ENCODE measurements at regions not wholly inside any gene's neighbourhood (a gene's known extent, or its start where the extent isn't known, plus 50 kb on each side); places are given as distances from the start of the nearest gene placed in this dataset.
"Not testable (repeated sequence)": the region's sequence is repeated elsewhere in the genome, so short reads cannot be mapped to it uniquely, and the experiment has no call there.

DNA sequence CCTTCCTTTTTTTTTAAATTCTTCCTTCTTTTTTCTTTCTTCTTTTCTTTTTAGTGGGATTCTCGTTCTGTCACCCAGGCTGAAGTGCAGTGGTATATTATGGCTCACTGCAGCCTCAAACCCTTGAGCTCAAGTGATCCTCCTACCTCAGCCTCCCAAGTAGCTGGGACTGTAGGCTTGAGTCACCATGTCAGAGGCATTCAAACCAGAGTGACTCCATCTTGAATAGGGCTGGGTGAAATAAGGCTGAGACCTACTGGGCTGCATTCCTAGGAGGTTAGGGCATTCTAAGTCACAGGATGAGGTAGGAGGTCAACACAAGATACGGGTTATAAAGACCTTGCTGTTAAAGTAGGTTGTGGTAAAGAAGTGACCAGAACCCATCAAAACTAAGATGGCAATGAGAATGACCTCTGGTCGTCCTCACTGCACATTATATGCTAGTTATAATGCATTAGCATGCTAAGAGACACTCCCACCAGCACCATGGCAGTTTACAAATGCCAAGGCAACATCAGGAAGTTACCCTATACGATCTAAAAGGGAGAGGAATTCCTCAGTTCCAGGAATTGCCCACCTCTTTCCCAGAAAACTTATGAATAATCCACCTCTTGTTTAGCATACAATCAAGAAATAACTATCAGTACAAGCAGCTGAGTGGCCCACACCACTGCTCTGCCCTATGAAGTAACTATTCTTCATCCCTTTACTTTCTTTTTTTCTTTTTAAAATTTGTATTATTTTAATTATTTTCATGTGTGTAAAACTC, 99.0 kb upstream of the ITGB1 start:
- no peak overlapping the region for H3K9ac ChIP-seq (ENCODE audit: insufficient read length, low read depth)
- H3K4me3 ChIP-seq (ENCODE audit: insufficient read length, low read depth) = no peak overlapping the region
- DNase-seq (ENCODE audit: low read depth, low spot score) = no peak
- no peaks in the 10 kb centered on the region for H3K27me3 ChIP-seq (ENCODE audit: insufficient read depth, insufficient read length)
- H3K9me3 ChIP-seq (ENCODE audit: insufficient read depth, low read length) = no peaks in the 10 kb centered on the region
- H3K4me1 ChIP-seq (ENCODE audit: insufficient read depth, insufficient read length) = no peaks in the 10 kb centered on the region
- TF ChIP-seq SUZ12 (IDR thresholded peaks at IDR 0.05; ENCODE audit: extremely low read depth, insufficient read depth, insufficient read length) (no peak), YY1 (IDR thresholded peaks at IDR 0.05; ENCODE audit: insufficient read depth, insufficient read length) (no peak)
- no peaks in the 10 kb centered on the region for H3K36me3 ChIP-seq (ENCODE audit: insufficient read depth, insufficient read length, low read length)

DNA sequence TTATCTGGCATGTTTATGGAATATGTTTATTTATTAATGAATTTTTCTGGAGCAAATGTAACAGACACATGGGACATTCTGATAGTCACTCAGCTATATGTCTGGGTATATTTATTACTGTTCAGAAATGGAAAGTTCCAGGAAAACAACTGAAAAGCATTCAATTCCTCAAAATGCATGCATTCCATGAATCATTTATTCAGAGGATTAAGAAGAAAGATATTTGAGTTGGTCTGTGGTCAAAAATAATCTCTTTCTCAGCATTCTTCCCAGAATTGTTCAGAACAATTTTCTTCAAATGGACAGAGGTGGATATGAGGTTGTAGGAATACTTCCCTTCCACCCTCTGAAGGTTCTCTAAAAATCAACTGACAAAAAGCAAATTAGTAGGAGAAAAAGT, 97.6 kb upstream of the ITGB1 start:
- Histone ChIP-seq H3K4me3 (ENCODE audit: insufficient read length, low read depth) (no peak overlapping the region), H3K27me3 (ENCODE audit: insufficient read depth, insufficient read length) (no peaks in the 10 kb centered on the region), H3K9ac (ENCODE audit: insufficient read length, low read depth) (no peak overlapping the region), H3K9me3 (ENCODE audit: insufficient read depth, low read length) (no peaks in the 10 kb centered on the region), H3K4me1 (ENCODE audit: insufficient read depth, insufficient read length) (no peaks in the 10 kb centered on the region), H3K36me3 (ENCODE audit: insufficient read depth, insufficient read length, low read length) (no peaks in the 10 kb centered on the region)
- no peak for DNase-seq (ENCODE audit: low read depth, low spot score)
- TF ChIP-seq YY1 (IDR thresholded peaks at IDR 0.05; ENCODE audit: insufficient read depth, insufficient read length) (no peak), SUZ12 (IDR thresholded peaks at IDR 0.05; ENCODE audit: extremely low read depth, insufficient read depth, insufficient read length) (no peak), ZNF274 (IDR thresholded peaks at IDR 0.05; ENCODE audit: low read depth, low read length) (no peak)

DNA sequence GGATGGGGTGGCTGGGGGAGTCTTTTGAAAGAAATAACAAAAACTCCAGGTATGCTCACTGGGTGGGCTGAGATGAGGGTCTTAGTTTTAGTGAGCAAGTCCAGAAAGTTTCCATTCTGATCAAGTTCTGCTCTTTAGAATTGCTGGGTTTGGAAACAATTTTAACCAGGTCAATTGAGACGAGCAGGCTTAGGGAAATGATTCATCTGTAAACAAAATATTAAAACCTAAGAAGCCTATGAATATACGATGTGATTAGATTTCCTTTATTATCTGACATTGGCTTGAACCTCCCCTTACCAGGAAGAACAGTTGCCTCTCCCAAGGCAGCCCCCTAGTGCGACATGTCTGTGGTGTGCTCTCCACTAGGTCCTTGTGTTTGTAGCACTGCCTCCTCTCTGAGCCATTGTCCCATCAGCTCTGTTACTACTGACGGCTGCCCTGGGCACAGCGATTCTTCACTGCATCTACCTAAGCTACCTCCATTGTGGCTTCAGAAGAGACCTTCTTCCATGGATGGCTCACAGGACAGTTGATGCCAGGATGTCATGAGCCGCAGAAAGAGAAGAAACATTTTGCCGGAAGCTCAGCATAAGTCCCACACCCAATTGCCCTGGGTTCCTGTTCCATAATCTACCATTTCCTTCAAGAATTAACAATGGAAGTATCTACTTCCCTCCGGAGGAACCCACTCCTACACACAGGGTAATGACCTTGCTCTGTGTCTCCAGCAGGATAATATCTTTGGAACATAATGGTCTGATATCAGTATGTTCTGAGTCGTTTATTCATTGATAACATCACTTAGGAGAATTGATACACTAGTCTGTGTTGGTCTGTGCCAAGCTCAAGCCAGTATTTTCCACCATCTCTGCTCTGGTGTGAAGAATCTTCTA, 95.1 kb upstream of the ITGB1 start:
- Histone ChIP-seq H3K27me3 (ENCODE audit: insufficient read depth, insufficient read length) (no peaks in the 10 kb centered on the region), H3K4me3 (ENCODE audit: insufficient read length, low read depth) (no peak overlapping the region), H3K9ac (ENCODE audit: insufficient read length, low read depth) (no peak overlapping the region), H3K9me3 (ENCODE audit: insufficient read depth, low read length) (no peaks in the 10 kb centered on the region), H3K4me1 (ENCODE audit: insufficient read depth, insufficient read length) (no peaks in the 10 kb centered on the region), H3K36me3 (ENCODE audit: insufficient read depth, insufficient read length, low read length) (no peaks in the 10 kb centered on the region)
- DNase-seq (ENCODE audit: low read depth, low spot score) = no peak
- no peak for TF ChIP-seq ZNF274 (IDR thresholded peaks at IDR 0.05; ENCODE audit: low read depth, low read length)
- no peak for TF ChIP-seq YY1 (IDR thresholded peaks at IDR 0.05; ENCODE audit: insufficient read depth, insufficient read length)
- no peak for TF ChIP-seq SUZ12 (IDR thresholded peaks at IDR 0.05; ENCODE audit: extremely low read depth, insufficient read depth, insufficient read length)

DNA sequence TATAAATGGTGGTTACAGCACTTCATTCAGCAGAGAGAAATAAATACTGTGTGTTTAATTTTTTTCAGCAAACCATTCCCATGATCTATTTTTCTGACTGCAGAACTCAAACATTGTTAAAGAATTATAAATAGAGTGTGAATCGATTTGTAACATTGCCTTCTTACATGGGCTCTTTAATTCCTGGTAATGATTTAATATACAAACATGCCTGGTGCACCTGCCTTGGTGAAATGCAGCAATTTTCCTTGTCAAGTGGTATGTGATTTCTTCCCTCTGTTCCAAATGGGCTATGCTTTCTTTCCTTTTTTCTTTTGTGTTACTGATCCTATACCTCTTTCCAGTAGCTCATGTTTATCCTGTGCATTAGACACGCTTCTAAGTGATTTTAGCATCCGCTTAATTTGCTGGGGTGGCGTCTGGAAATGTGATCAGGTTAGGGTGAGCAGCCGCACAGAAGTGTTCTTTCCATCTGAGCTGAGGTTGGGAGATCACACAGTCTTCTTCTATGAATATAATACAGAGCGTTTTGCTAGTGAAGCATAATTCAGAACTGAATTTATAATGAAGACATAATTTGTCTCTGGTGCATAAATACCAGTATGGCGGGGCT, 94.3 kb upstream of the ITGB1 start:
- H3K4me3 ChIP-seq (ENCODE audit: insufficient read length, low read depth) = no peak overlapping the region
- no peak overlapping the region for H3K9ac ChIP-seq (ENCODE audit: insufficient read length, low read depth)
- H3K4me1 ChIP-seq (ENCODE audit: insufficient read depth, insufficient read length) = no peaks in the 10 kb centered on the region
- no peaks in the 10 kb centered on the region for H3K9me3 ChIP-seq (ENCODE audit: insufficient read depth, low read length)
- H3K36me3 ChIP-seq (ENCODE audit: insufficient read depth, insufficient read length, low read length) = no peaks in the 10 kb centered on the region
- no peak for TF ChIP-seq ZNF274 (IDR thresholded peaks at IDR 0.05; ENCODE audit: low read depth, low read length)
- TF ChIP-seq SUZ12 (IDR thresholded peaks at IDR 0.05; ENCODE audit: extremely low read depth, insufficient read depth, insufficient read length) = no peak
- no peak for DNase-seq (ENCODE audit: low read depth, low spot score)
- no peaks in the 10 kb centered on the region for H3K27me3 ChIP-seq (ENCODE audit: insufficient read depth, insufficient read length)

DNA sequence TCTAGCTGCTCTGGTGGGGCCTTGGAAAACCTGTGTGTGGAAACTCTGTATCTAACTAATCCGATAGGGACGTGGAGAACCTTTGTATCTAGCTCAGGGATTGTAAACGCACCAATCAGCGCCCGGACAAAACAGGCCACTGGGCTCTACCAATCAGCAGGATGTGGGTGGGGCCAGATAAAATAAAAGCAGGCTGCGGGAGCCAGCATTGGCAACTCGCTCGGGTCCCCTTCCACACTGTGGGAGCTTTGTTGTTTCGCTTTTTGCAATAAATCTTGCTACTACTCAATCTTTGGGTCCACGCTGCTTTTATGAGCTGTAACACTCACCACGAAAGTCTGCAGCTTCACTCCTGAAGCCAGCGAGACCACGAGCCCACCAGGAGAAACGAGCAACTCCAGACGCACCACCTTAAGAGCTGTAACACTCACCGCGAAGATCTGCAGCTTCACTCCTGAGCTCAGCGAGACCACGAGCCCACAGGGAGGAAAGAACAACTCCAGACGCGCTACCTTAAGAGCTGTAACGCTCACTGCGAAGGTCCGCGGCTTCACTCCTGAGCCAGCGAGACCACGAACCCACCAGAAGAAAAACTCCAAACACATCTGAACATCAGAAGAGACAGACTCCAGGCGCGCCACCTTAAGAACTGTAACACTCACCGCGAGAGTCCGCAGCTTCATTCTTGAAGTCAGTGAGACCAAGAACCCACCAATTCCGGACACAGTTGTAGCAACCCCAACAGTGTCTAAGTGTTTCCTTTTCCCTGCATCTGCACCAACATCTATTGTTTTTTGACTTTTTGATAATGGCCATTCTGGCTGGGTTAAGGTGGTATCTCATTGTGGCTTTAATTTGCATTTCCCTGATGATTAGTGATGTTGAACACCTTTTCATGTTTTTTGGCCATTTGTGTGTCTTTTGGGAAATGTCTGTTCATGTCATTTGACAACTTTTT, 92.2 kb upstream of the ITGB1 start:
- H3K36me3 ChIP-seq (ENCODE audit: insufficient read depth, insufficient read length, low read length); H3K27me3 ChIP-seq (ENCODE audit: insufficient read depth, insufficient read length); H3K9me3 ChIP-seq (ENCODE audit: insufficient read depth, low read length); H3K4me1 ChIP-seq (ENCODE audit: insufficient read depth, insufficient read length); H3K4me3 ChIP-seq (ENCODE audit: insufficient read length, low read depth); H3K9ac ChIP-seq (ENCODE audit: insufficient read length, low read depth); DNase-seq (ENCODE audit: low read depth, low spot score): not testable (repeated sequence)

DNA sequence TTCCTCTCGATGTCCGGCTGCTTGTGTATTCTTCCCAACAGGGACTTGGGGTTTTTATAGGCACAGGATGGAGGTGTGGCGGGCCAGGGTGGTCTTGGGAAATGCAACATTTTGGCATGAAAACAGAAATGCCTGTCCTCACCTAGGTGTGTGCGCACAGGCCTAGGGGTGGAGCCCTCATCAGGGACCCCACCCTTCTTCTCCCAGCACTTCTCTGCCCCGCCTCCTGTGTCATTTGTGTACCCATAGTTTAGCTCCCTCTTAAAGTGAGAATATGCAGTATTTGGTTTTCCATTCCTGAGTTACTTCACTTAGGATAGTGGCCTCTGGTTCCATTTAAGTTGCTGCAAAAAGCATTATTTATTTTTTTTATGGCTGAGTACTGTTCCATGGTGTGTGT, 90.2 kb upstream of the ITGB1 start:
- no peaks in the 10 kb centered on the region for H3K4me1 ChIP-seq (ENCODE audit: insufficient read depth, insufficient read length)
- no peak overlapping the region for H3K4me3 ChIP-seq (ENCODE audit: insufficient read length, low read depth)
- no peak for DNase-seq (ENCODE audit: low read depth, low spot score)
- H3K27me3 ChIP-seq (ENCODE audit: insufficient read depth, insufficient read length) = no peaks in the 10 kb centered on the region
- no peaks in the 10 kb centered on the region for H3K36me3 ChIP-seq (ENCODE audit: insufficient read depth, insufficient read length, low read length)
- no peaks in the 10 kb centered on the region for H3K9me3 ChIP-seq (ENCODE audit: insufficient read depth, low read length)
- no peak overlapping the region for H3K9ac ChIP-seq (ENCODE audit: insufficient read length, low read depth)
- no peak for TF ChIP-seq YY1 (IDR thresholded peaks at IDR 0.05; ENCODE audit: insufficient read depth, insufficient read length)
- no peak for TF ChIP-seq ZNF274 (IDR thresholded peaks at IDR 0.05; ENCODE audit: low read depth, low read length)
- no peak for TF ChIP-seq SUZ12 (IDR thresholded peaks at IDR 0.05; ENCODE audit: extremely low read depth, insufficient read depth, insufficient read length)

All from NT2/D1 (cell line).